ENCODE measurements at regions not wholly inside any gene's neighbourhood (a gene's known extent, or its start where the extent isn't known, plus 50 kb on each side); places are given as distances from the start of the nearest gene placed in this dataset.

DNA sequence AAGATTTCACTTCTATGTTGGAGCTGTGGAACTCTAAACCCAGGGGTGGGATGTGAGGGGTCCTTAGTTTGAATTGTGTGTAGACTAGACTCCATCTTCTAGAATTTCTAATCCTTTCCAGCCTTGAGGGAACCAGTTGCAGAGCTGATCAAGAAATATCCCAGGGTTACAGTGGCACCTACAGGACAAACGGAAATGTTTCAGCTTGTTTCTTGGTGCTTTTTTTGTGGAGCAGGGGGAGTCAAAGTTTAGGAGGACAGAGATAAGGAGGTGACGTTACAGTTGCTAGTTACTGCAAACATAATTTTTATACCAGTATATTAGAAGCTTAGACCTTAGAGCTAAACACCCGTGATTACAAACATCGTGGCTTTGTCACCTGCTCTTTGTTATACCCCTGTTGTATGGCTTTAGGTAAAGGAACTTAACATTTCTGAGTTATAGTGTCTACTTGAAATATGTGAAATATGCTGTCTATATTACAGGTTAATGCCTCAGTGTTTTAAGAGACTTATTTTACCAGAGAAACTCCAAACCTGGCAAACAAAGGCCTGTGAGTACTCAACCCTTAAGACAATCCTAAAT is 84.5 kb upstream of the DYNC1I1 start:
- DNase-seq (ENCODE audit: low spot score, unreplicated experiment) = no peak
- TF ChIP-seq, protein P1, sequence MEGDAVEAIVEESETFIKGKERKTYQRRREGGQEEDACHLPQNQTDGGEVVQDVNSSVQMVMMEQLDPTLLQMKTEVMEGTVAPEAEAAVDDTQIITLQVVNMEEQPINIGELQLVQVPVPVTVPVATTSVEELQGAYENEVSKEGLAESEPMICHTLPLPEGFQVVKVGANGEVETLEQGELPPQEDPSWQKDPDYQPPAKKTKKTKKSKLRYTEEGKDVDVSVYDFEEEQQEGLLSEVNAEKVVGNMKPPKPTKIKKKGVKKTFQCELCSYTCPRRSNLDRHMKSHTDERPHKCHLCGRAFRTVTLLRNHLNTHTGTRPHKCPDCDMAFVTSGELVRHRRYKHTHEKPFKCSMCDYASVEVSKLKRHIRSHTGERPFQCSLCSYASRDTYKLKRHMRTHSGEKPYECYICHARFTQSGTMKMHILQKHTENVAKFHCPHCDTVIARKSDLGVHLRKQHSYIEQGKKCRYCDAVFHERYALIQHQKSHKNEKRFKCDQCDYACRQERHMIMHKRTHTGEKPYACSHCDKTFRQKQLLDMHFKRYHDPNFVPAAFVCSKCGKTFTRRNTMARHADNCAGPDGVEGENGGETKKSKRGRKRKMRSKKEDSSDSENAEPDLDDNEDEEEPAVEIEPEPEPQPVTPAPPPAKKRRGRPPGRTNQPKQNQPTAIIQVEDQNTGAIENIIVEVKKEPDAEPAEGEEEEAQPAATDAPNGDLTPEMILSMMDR (IDR thresholded peaks at IDR 0.05; ENCODE audit: unreplicated experiment) = peak; percentile 65
- Mint-ChIP-seq H3K27me3 (no peaks in the 10 kb centered on the region), H3K27ac (no peak overlapping the region), H3K4me3 (ENCODE audit: low read depth) (no peak overlapping the region), H3K9me3 (ENCODE audit: low read depth) (no peaks in the 10 kb centered on the region), H3K4me1 (ENCODE audit: low read depth) (no peaks in the 10 kb centered on the region), H3K36me3 (ENCODE audit: insufficient read depth) (no peaks in the 10 kb centered on the region)

DNA sequence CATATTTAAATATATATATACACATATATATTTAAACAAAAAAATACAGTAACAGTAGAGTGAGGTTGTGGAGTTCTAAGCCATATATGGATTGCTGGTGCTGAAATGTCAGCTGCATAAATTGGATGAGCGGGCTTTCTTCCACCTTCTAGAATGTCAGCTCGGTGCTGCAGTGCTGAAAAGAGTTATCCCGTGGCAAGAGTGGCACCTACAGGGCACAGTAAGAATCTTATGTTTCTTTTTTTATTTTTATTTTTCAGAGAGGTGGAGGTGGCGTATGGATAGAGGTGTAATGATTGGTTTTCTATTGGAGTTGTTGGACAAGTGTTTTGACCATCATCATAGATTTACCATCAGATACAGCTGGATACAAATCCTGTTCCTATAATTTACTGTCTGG is 86.2 kb upstream of the DYNC1I1 start:
- DNase-seq (ENCODE audit: low spot score, unreplicated experiment) = no peak
- no peaks in the 10 kb centered on the region for H3K27me3 Mint-ChIP-seq
- H3K4me1 Mint-ChIP-seq (ENCODE audit: low read depth) = peaks cover 5% of the 10 kb centered on the region
- no peaks in the 10 kb centered on the region for H3K9me3 Mint-ChIP-seq (ENCODE audit: low read depth)
- H3K27ac Mint-ChIP-seq = no peak overlapping the region
- H3K4me3 Mint-ChIP-seq (ENCODE audit: low read depth) = no peak overlapping the region
- H3K36me3 Mint-ChIP-seq (ENCODE audit: insufficient read depth) = no peaks in the 10 kb centered on the region
- TF ChIP-seq, protein P1 (IDR thresholded peaks at IDR 0.05; ENCODE audit: unreplicated experiment) = peak; percentile 65

DNA sequence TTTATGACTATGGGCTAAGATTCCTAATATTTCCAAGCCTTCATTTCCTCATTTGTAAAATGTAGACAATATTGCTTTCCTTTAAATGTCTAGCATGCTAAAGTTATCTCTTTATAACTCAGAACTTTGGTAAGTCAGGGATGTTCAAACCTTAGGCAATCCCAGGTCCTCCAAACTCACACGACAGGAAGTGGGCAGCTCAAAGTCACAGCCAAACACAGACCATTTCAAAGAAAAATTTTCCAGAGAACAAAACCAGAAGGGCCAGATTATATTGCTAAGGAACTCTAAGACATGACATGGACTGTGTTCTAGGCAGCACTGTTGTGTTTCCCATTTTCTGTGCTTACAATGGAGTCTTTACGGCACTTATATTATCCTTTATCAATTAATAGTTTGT is 87.8 kb upstream of the DYNC1I1 start:
- no peak overlapping the region for H3K27ac Mint-ChIP-seq
- TF ChIP-seq, protein P1 (IDR thresholded peaks at IDR 0.05; ENCODE audit: unreplicated experiment) = no peak
- H3K36me3 Mint-ChIP-seq (ENCODE audit: insufficient read depth) = no peaks in the 10 kb centered on the region
- H3K9me3 Mint-ChIP-seq (ENCODE audit: low read depth) = no peaks in the 10 kb centered on the region
- H3K4me1 Mint-ChIP-seq (ENCODE audit: low read depth) = peaks cover 5% of the 10 kb centered on the region
- no peak for DNase-seq (ENCODE audit: low spot score, unreplicated experiment)
- no peaks in the 10 kb centered on the region for H3K27me3 Mint-ChIP-seq
- H3K4me3 Mint-ChIP-seq (ENCODE audit: low read depth) = no peak overlapping the region

DNA sequence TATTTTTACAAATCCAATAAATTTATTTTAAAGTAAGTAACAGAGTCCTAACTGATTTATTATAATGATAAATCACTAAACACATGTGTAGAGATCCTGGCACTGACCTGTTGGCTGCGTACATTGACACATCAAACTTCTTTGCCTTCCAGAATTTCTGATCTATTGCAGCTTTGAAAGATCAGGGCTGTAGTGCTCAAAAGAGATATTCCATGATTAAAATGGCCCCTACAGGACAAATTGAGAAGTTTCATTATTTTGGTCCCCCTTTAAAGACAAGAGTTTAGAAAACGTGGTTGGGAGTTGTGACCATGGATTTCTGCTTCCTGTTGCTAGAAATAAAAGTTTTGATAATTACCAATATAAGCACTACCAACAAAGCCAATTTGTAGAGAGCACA is 87.7 kb upstream of the PDK4 start:
- TF ChIP-seq, protein P1 (IDR thresholded peaks at IDR 0.05; ENCODE audit: unreplicated experiment) = peak; percentile 68
- Mint-ChIP-seq H3K4me3 (ENCODE audit: low read depth) (no peak overlapping the region), H3K4me1 (ENCODE audit: low read depth) (peaks cover 5% of the 10 kb centered on the region), H3K27me3 (no peaks in the 10 kb centered on the region), H3K9me3 (ENCODE audit: low read depth) (no peaks in the 10 kb centered on the region), H3K36me3 (ENCODE audit: insufficient read depth) (no peaks in the 10 kb centered on the region), H3K27ac (no peak overlapping the region)
- DNase-seq (ENCODE audit: low spot score, unreplicated experiment) = no peak

DNA sequence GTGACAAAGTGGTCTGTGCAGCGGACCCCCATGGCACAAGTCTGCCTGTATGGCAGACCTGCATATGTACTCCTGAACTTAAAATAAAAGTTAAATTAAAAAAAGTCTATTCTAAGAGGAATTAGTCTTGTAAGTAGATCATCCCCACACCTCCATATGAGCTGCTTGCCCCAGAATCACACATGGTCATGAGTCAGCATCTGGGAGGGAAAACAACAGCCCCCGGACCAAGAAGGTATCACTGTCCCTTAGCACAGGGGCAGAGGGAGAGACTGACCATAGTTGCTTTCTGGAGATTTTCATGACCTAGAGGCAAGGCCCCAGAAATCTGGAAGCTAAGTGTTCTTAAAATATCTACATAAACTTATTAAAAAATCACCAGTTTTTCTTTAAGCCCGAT is 86.6 kb upstream of the PDK4 start:
- Mint-ChIP-seq H3K36me3 (ENCODE audit: insufficient read depth) (no peaks in the 10 kb centered on the region), H3K27ac (no peak overlapping the region), H3K4me3 (ENCODE audit: low read depth) (no peak overlapping the region), H3K4me1 (ENCODE audit: low read depth) (peaks cover 5% of the 10 kb centered on the region), H3K27me3 (no peaks in the 10 kb centered on the region), H3K9me3 (ENCODE audit: low read depth) (no peaks in the 10 kb centered on the region)
- DNase-seq (ENCODE audit: low spot score, unreplicated experiment) = no peak
- TF ChIP-seq, protein P1 (IDR thresholded peaks at IDR 0.05; ENCODE audit: unreplicated experiment) = no peak

Measured in progenitor cell of endocrine pancreas (in vitro differentiated cells).